ENCODE measurements at regions not wholly inside any gene's neighbourhood (a gene's known extent, or its start where the extent isn't known, plus 50 kb on each side); places are given as distances from the start of the nearest gene placed in this dataset.
A peak's percentile ranks its signal among the peaks of the same experiment; 100 is the strongest.

DNA sequence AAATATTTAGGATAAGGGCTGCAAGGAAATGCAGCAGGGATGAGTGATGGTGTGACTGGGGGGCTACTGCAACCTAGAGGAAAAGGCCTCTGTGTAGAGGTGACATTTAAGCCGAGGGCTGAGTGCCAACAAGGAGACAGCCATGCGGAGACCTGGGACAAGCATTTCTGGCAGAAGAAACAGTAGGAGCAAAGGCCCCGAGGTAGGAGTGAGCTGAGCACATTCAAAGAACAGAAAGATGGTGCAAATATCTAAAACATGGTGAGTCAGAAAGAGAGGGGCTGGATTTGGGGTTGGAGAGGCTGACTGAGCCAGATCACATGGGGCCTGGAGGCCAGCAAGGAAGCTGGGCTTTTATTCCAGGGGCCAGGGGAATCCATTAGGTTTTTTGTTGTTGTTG lies 55.1 kb upstream of the INCENP start:
- intact Hi-C loops (cut with DNase I), result no loop called here
- H3K27ac ChIP-seq, result no peak overlapping the region
- TF ChIP-seq, protein P1, sequence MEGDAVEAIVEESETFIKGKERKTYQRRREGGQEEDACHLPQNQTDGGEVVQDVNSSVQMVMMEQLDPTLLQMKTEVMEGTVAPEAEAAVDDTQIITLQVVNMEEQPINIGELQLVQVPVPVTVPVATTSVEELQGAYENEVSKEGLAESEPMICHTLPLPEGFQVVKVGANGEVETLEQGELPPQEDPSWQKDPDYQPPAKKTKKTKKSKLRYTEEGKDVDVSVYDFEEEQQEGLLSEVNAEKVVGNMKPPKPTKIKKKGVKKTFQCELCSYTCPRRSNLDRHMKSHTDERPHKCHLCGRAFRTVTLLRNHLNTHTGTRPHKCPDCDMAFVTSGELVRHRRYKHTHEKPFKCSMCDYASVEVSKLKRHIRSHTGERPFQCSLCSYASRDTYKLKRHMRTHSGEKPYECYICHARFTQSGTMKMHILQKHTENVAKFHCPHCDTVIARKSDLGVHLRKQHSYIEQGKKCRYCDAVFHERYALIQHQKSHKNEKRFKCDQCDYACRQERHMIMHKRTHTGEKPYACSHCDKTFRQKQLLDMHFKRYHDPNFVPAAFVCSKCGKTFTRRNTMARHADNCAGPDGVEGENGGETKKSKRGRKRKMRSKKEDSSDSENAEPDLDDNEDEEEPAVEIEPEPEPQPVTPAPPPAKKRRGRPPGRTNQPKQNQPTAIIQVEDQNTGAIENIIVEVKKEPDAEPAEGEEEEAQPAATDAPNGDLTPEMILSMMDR (IDR thresholded peaks at IDR 0.05), result no peak
- no peaks in the 10 kb centered on the region for H3K9me3 ChIP-seq
- ATAC-seq, result no peak
- no peak for DNase-seq
- no peak overlapping the region for H3K4me3 ChIP-seq
- 89 to 96% methylated on average over 3 of the region's 3 CpGs for WGBS, 2 donors
- H3K4me1 ChIP-seq, result peaks cover 0 to 7% (median 0%) of the 10 kb centered on the region in 9 donors
- no peaks in the 10 kb centered on the region for H3K36me3 ChIP-seq
- H3K27me3 ChIP-seq, result no peaks in the 10 kb centered on the region

DNA sequence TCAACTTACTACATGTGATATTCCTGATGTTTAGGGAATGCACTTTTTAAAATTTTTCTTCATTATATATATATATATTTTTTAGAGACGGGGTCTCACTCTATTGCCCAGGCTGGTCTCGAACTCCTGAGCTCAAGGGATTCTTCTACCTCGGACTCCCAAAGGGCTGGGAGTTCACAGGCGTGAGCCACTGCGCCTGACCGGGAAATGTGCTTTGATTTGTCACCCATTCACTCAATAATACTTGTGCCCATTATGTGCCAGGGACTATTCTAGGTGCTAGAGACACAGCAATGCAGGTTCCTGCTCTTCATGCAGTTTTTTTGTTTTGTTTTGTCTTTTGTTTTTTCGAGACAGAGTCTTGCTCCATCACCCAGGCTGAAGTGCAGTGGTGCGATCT lies 56.1 kb upstream of the INCENP start:
- H3K9me3 ChIP-seq, result no peaks in the 10 kb centered on the region
- ATAC-seq, result no peak
- DNase-seq, result no peak
- TF ChIP-seq, protein P1 (IDR thresholded peaks at IDR 0.05), result no peak
- intact Hi-C loops (cut with DNase I), result no loop called here
- no peak overlapping the region for H3K4me3 ChIP-seq
- no peaks in the 10 kb centered on the region for H3K36me3 ChIP-seq
- peaks cover 0 to 7% (median 0%) of the 10 kb centered on the region in 9 donors for H3K4me1 ChIP-seq
- no peaks in the 10 kb centered on the region for H3K27me3 ChIP-seq
- WGBS, 2 donors, result 95 to 96% methylated on average over 8 of the region's 8 CpGs
- no peak overlapping the region for H3K27ac ChIP-seq

DNA sequence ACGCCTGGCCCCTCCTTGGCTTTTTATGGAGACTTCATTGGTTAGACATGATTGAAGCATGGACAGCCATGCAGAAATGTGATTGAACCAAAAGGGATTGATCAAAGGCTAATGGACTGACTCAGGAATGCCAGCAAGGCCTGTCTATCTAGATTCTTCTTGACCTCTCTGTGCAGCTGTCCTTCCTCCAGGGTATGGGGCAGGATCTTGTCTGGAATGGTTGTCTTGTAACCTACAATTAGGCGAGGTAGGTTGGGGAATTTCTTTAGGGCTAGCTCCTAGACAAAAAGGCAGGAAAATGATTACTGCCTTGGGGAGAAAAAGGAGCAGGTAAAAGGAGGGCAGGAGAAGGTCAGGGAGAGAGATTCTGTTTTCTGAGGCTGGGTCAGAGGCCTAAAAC lies 59.6 kb upstream of the INCENP start:
- H3K36me3 ChIP-seq, result no peaks in the 10 kb centered on the region
- WGBS, 2 donors, result 98% methylated on average over 2 of the region's 2 CpGs
- H3K4me1 ChIP-seq, result peaks cover 0 to 11% (median 0%) of the 10 kb centered on the region in 9 donors
- DNase-seq (no peak), ATAC-seq (no peak)
- H3K27me3 ChIP-seq, result no peaks in the 10 kb centered on the region
- no peaks in the 10 kb centered on the region for H3K9me3 ChIP-seq
- intact Hi-C loops (cut with DNase I), result no loop called here
- no peak overlapping the region for H3K4me3 ChIP-seq
- TF ChIP-seq, protein P1 (IDR thresholded peaks at IDR 0.05), result no peak
- no peak overlapping the region for H3K27ac ChIP-seq

DNA sequence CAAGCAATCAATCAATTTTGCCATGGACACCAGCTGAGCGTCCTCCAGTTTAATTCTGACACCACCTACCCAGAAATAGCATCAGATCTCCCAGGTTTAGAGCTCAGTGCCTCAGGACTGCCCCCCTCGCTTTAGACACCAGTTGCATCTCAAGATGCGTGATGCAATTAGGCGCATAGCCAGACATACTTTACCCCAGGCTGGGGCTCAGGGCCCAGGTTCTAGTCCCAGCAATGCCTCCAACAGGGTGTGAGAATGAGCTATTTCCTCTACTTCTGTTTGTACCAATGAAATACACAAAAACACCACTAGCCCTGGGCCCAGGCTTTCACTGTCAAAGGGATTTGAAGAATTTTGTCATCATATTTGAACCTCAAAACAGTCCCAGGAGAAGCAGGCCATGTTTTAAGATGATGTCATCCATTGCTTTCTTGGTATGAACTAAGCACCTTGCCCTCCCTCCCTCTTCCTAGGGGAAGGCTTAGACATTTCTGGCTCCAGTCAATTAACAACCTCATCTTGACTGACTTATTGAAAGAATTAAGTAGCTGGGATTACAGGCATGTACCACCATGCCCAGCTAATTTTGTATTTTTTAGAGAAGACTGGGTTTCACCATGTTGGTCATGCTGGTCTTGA lies 61.5 kb upstream of the INCENP start:
- H3K27me3 ChIP-seq, result no peaks in the 10 kb centered on the region
- intact Hi-C loops (cut with DNase I), result no loop called here
- H3K27ac ChIP-seq, result peak overlapping the region in 4 of 10 donors; percentile 2 to 49 (median 38)
- peak in 1 of 8 donors; percentile 29 for ATAC-seq
- H3K4me1 ChIP-seq, result peaks cover 0 to 14% (median 2%) of the 10 kb centered on the region in 9 donors
- no peaks in the 10 kb centered on the region for H3K9me3 ChIP-seq
- H3K36me3 ChIP-seq, result no peaks in the 10 kb centered on the region
- TF ChIP-seq, protein P1 (IDR thresholded peaks at IDR 0.05), result no peak
- no peak overlapping the region for H3K4me3 ChIP-seq
- 79 to 90% methylated on average over 4 of the region's 4 CpGs for WGBS, 2 donors
- DNase-seq, result no peak
